Muscle of arm (tissue), 1 donor: ENCODE measurements at regions not wholly inside any gene's neighbourhood (a gene's known extent, or its start where the extent isn't known, plus 50 kb on each side); places are given as distances from the start of the nearest gene placed in this dataset.
"Not testable (repeated sequence)": the region's sequence is repeated elsewhere in the genome, so short reads cannot be mapped to it uniquely, and the experiment has no call there.

ENCODE experiments used
- DNase-seq: peaks from one replicate; pipeline ENCODE4 v3.0.0-alpha.2; 2013

DNA sequence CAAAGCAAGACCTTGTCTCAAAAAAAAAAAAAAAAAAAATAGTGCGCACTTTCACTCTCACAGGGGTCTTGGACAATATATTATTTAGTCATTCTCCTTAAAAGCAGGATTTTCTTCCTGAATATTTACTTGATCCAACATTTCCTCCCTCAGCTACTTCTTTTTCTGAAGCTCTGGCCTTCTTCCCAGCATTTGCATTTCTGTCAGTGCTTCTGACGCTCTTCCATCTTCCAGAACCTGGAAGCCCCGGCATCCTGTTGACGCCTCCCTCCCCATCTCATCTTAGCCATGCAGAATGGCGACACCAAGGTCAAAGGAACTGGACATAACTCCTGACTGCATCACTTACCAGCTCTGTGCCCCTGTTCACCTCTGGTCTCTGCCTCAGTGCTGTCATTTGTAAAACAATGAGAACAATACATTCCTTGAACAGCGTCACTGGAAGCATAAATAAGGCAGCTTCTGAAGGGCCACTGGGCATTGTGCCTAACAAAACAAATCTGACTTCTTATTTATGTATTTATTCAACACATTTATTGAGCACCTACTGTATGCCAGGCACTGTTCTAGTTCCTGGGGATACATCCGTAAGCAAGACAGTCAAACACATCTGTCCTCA lies 90.9 kb upstream of the MDM1 start:
- peak; percentile 50 for DNase-seq

DNA sequence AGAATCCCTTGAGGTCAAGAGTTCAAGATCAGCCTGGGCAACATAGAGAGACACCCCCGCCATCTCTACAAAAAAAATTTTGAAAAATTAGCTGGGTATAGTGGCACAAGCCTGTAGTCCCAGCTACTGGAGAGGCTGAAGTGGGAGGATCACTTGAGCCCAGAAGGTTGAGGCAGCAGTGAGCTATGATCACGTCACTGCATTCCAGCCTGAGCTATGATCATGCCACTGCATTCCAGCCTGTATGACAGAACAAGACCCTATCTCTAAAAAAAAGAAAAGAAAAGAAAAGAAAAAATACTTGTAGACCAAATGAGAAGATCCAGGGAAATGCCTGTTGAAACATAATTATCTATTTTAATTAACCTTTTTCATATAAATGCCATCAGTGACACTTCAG lies 93.8 kb upstream of the MDM1 start:
- DNase-seq, result no peak

- no peak for DNase-seq
These were observed 96.0 kb upstream of the MDM1 start for GRCh38 chr12:68428211-68428610.

GRCh38 chr12:68428724-68429501 lies 96.8 kb upstream of the MDM1 start:
- DNase-seq, result no peak

DNA sequence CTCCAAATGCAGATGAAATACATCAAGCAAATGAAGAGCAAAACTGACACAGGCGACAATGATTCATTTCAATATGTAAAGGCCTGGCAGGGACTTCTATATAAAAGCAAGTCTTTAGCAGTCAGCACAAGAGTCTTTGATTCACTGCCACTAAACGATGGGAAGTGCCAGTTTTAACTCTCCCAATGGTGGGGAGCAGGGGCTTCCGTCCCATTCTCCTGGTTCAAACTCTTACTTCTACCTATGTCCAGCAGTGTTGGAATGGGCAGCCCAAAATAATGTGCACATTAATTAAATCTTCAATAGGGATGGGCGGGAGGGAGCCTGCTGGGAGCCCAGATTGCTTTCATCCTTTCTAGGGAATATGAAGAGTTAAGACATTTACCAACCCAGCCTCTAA lies 97.5 kb upstream of the MDM1 start:
- no peak for DNase-seq

DNA sequence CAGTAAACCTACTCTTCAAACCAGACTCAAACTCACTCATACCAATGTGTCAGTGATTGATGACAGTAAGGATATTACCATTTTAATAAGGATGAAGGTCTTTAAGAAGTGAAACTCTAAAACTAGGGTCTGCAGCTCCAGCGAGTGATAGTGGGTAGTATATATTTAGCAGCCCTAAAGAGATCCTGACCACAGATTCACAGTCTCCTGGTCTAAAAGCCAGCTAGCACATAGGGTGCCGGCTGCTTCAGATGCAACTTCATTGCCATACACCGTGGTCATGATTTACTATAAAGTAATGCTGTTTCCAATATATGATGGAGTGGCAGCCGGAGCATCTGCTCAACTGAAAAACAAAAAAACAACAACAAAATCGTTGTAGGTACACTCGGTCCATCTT lies 99.6 kb upstream of the MDM1 start:
- DNase-seq, result no peak

GRCh38 chr12:68432622-68433021 lies 100.5 kb upstream of the MDM1 start:
- no peak for DNase-seq

GRCh38 chr12:68434391-68435298 lies 102.5 kb upstream of the MDM1 start:
- DNase-seq, result no peak

DNA sequence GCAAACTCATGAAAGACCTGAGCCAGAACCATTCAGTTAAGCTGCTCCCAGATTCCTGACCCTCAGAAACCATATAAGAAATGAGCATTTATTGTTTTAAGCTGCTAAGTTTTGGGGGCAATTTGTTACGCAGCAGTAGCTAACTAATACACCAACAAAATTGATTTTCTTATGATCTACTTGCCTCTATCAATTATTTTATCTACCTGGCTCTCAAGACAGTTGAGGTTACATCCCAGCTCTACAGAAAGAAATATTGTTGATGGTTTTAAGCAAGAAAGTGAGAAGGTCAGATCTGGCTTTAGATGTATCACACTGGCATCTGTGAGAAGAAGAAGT lies 103.1 kb upstream of the MDM1 start:
- DNase-seq, result no peak

DNA sequence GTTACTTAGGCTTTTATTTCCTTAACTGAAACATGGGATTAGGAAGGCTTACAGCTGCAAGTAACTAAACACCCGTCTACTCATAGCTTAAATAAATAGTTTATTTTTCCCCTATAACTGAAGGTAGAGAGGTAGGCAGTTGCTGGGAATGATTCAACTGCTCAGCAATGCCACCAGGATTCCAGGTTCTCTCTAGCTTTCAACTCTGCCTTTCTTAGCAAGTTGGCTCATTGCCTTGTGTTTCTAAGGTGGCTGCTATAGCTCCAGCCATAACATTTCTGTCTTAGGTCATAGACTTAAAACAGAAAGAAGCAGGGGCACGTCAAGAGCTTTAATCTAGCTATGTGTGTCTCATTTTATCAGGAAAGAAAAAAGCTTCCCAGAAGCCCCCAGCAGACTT lies 103.7 kb upstream of the MDM1 start:
- no peak for DNase-seq

GRCh38 chr12:68438601-68439000 lies 106.4 kb upstream of the MDM1 start:
- DNase-seq, result no peak

DNA sequence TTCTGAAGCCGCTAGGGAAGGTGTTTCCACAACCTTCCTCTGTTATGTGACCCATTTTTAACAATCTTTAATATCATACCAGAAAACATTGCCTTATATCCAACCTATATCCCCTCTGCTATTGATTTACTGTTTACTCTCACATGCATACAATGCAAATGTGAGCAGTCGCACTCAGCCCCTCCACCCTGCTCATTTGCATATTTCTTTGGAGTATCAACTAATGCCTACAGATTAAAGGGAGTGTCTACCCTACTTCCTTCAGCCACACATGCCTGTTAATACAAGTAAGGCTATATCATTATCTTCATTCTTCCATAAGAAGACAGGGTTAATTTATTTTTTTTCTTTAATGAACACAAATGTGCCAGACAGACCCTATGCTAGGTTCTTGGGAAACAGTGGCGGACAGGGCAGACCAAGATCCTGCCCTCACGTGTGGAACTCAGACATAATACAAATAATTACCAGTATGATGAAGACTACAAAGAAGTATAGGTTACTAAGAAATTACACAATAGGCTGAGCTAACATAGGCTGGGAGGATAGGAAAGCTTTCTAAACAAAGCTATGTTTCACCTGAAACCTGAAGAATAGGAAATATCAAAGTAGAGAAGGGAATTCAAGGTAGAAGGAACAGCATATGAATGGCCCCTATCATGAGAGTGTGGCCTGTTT lies 107.3 kb upstream of the MDM1 start:
- no peak for DNase-seq

DNA sequence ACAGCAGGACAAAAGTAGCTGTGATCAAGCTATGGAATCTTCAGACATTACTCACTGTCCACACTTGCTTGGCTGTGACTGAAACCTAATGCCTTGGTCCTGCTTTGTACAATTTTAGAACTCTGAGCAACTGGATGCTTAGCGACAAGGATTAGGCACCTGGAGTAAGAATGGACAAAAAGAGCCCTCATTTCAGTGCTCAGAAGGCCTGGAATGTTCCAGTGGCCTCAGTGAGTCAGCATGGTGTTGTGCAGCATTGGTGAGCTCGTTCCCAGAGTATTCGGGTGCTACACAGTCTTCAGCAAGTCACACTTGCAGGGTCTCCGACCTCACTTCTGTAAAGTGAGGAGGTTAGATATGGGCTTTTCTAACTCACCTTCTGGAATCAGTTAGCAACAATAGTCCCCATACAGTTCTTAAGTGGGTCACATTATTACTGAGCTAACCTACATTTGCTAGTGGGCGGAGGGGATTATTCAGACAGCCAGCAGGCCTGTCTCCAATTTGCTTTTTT lies 108.0 kb upstream of the MDM1 start:
- no peak for DNase-seq

GRCh38 chr12:68441167-68441566 lies 109.0 kb upstream of the MDM1 start:
- no peak for DNase-seq

GRCh38 chr12:68442353-68442972 lies 110.3 kb upstream of the MDM1 start:
- not testable (repeated sequence) for DNase-seq

GRCh38 chr12:68443695-68444094 lies 111.5 kb upstream of the MDM1 start:
- DNase-seq, result not testable (repeated sequence)

- no peak for DNase-seq
These were observed 113.7 kb upstream of the MDM1 start for GRCh38 chr12:68445824-68446223.

DNA sequence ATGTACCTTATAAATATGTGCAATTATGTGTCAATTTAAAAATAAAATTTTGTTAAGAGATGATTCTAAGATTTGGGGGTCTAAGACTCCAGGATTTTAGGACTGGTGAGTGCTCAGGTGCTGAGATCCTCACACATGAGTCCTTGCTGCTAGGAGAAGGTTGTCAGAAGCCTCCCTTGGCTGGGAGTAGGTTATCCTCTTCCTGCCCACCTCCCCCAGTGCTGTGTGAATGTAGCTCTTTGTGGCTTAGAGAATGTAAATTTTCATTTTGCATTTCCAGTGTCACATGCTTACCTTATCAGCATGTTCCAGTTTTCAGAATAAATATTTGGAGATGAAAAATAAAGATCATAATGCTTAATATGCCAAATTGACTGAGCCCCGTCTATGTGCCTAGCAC lies 114.2 kb upstream of the MDM1 start:
- DNase-seq, result no peak

DNA sequence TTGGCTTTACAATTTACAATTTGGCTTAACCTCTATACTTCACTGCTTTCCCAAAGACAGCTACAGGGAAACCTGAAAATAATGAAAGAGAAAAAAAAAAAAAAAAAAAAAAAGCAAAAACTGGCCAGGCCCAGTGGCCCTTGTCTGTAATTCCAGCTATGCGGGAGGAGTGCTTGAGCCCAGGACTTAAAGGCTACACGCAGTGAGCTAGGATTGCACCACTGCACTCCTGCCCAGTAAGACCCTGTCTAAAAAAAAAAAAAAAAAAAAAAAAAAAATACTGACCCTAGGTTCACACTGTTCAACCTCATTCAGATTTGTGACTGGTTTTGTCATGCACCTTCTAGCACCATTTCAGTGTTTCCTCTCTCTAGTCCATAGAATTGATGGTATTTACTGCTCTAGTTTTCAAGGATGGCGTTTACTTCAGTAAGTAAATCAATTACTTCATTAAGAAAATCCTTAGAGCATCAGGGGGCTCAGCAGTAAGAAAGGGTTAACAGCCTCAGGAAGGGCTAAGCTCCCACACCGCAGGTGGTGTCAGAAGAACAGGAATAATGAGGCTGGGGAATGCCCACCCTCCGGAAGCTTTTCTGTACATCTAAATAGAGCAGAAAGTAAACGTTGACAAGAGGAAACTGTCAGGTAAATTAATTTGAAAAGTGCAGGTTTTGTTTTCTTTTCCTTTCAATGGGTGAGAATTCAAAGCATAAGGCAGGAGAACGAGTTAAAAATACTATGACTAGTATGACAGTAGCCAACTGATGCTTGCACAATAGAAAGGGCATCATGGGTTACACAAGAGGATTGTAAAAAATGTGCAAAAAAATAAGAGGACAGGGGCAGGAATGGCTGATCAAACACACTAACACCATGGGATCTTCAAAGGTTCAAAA lies 115.0 kb upstream of the MDM1 start:
- no peak for DNase-seq

GRCh38 chr12:68447797-68448260 lies 115.7 kb upstream of the MDM1 start:
- DNase-seq, result no peak
